ENCODE measurements at regions not wholly inside any gene's neighbourhood (a gene's known extent, or its start where the extent isn't known, plus 50 kb on each side); places are given as distances from the start of the nearest gene placed in this dataset.

GRCh38 chr5:62960781-62961180 lies 382.2 kb downstream of the LRRC70 start:
- Histone ChIP-seq H3K4me1 (no peaks in the 10 kb centered on the region), H3K9ac (ENCODE audit: low read depth in 2 of 2, low read length in 2 of 2) (no peak overlapping the region), H3K36me3 (no peaks in the 10 kb centered on the region), H3K27ac (no peak overlapping the region), H3K4me3 (no peak overlapping the region), H3K27me3 (no peaks in the 10 kb centered on the region), H3K9me3 (no peaks in the 10 kb centered on the region)
- no peak for DNase-seq
- no peak for TF ChIP-seq CTCF (IDR thresholded peaks at IDR 0.05)
- intact Hi-C loops (cut with DNase I), result no loop called here

GRCh38 chr5:62956597-62956996 lies 378.0 kb downstream of the LRRC70 start:
- Histone ChIP-seq H3K27ac (no peak overlapping the region), H3K9ac (ENCODE audit: low read depth in 2 of 2, low read length in 2 of 2) (no peak overlapping the region), H3K27me3 (no peaks in the 10 kb centered on the region), H3K36me3 (no peaks in the 10 kb centered on the region), H3K4me3 (no peak overlapping the region), H3K9me3 (no peaks in the 10 kb centered on the region), H3K4me1 (no peaks in the 10 kb centered on the region)
- intact Hi-C loops (cut with DNase I), result no loop called here
- no peak for DNase-seq
- no peak for TF ChIP-seq CTCF (IDR thresholded peaks at IDR 0.05)

GRCh38 chr5:62954578-62954977 lies 376.0 kb downstream of the LRRC70 start:
- no peak for TF ChIP-seq CTCF (IDR thresholded peaks at IDR 0.05)
- intact Hi-C loops (cut with DNase I), result no loop called here
- H3K27ac ChIP-seq, result no peak overlapping the region

GRCh38 chr5:62948301-62948700 lies 369.7 kb downstream of the LRRC70 start:
- no peak overlapping the region for H3K9ac ChIP-seq (ENCODE audit: low read depth in 2 of 2, low read length in 2 of 2)
- DNase-seq, result no peak
- no peaks in the 10 kb centered on the region for H3K36me3 ChIP-seq
- H3K4me3 ChIP-seq, result no peak overlapping the region
- intact Hi-C loops (cut with DNase I), result no loop called here
- TF ChIP-seq CTCF (IDR thresholded peaks at IDR 0.05), result no peak
- no peaks in the 10 kb centered on the region for H3K27me3 ChIP-seq
- H3K4me1 ChIP-seq, result no peaks in the 10 kb centered on the region
- no peaks in the 10 kb centered on the region for H3K9me3 ChIP-seq
- H3K27ac ChIP-seq, result no peak overlapping the region

More at GRCh38 chr5:62954578-62954977, 376.0 kb downstream of the LRRC70 start:
- H3K4me3 ChIP-seq, result no peak overlapping the region
- H3K9me3 ChIP-seq, result no peaks in the 10 kb centered on the region
- no peak overlapping the region for H3K9ac ChIP-seq (ENCODE audit: low read depth in 2 of 2, low read length in 2 of 2)
- H3K27me3 ChIP-seq, result no peaks in the 10 kb centered on the region
- no peaks in the 10 kb centered on the region for H3K4me1 ChIP-seq
- no peaks in the 10 kb centered on the region for H3K36me3 ChIP-seq
- no peak for DNase-seq

- Histone ChIP-seq H3K27ac (no peak overlapping the region), H3K36me3 (no peaks in the 10 kb centered on the region), H3K27me3 (no peaks in the 10 kb centered on the region), H3K4me3 (no peak overlapping the region), H3K9me3 (no peaks in the 10 kb centered on the region), H3K9ac (ENCODE audit: low read depth in 2 of 2, low read length in 2 of 2) (no peak overlapping the region), H3K4me1 (no peaks in the 10 kb centered on the region)
- intact Hi-C loops (cut with DNase I), result no loop called here
- no peak for DNase-seq
- no peak for TF ChIP-seq CTCF (IDR thresholded peaks at IDR 0.05)
These were observed 363.8 kb downstream of the LRRC70 start for GRCh38 chr5:62942384-62942783.

GRCh38 chr5:62938927-62939326 lies 360.3 kb downstream of the LRRC70 start:
- Histone ChIP-seq H3K9ac (ENCODE audit: low read depth in 2 of 2, low read length in 2 of 2) (no peak overlapping the region), H3K4me3 (no peak overlapping the region), H3K36me3 (no peaks in the 10 kb centered on the region), H3K4me1 (no peaks in the 10 kb centered on the region), H3K9me3 (no peaks in the 10 kb centered on the region), H3K27ac (no peak overlapping the region), H3K27me3 (no peaks in the 10 kb centered on the region)
- DNase-seq, result no peak
- TF ChIP-seq CTCF (IDR thresholded peaks at IDR 0.05), result no peak
- intact Hi-C loops (cut with DNase I), result no loop called here

Data from colonic mucosa (tissue), 4 donors.